ENCODE measurements at regions not wholly inside any gene's neighbourhood (a gene's known extent, or its start where the extent isn't known, plus 50 kb on each side); places are given as distances from the start of the nearest gene placed in this dataset.
"Not testable (repeated sequence)": the region's sequence is repeated elsewhere in the genome, so short reads cannot be mapped to it uniquely, and the experiment has no call there.

DNA sequence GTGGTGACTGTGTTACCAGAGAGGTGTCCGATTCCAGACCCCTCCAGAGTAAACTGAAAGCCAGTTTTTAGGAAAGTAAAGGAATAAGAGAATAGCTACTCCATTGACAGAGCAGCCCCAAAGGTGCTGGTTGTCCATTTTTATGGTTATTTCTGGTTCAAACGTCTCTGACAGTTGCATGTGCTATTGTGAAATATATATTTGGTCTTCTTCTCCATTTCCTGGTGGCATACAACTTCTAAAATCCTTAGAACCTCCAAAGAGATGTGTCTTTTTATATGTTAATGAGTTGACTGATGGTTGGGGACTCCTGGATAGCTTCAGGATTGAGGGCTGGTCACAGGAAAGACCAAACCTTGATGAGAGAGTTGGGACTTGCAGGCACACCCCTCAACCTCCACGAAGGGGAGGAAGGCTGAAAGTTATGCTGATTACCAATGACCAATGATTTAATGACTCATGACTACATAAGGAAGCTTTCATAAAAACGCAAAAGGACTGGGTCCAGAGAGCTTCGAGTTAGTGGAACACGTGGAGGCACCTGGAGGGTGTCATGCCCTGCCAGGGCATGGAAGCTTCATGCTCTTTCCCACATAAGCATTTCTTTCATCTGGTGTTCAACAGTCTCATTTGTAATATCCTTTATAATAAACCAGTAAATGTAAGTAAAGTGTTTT is 100.7 kb downstream of the SLC16A1 start:
- Mint-ChIP-seq H3K4me3 (no peak overlapping the region), H3K4me1 (ENCODE audit: low read depth) (no peaks in the 10 kb centered on the region), H3K27me3 (peaks cover 37% of the 10 kb centered on the region), H3K36me3 (ENCODE audit: low read depth) (no peaks in the 10 kb centered on the region), H3K27ac (no peak overlapping the region), H3K9me3 (no peaks in the 10 kb centered on the region)

DNA sequence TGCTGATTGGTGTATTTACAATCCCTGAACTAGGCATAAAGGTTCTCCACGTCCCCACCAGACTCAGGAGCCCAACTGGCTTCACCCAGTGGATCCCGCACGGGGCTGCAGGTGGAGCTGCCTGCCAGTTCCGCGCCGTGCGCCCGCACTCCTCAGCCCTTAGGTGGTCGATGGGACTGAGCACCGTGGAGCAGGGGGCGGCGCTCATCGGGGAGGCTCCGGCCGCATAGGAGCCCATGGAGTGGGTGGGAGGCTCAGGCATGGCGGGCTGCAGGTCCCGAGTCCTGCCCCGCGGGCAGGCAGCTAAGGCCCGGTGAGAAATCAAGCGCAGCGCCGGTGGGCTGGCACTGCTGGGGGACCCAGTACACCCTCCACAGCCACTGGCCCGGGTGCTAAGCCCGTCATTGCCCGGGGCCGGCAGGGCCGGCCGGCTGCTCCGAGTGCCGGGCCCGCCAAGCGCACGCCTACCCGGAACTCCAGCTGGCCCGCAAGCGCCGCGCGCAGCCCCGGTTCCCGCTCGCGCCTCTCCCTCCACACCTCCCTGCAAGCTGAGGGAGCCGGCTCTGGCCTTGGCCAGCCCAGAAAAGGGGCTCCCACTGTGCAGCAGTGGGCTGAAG is 101.5 kb downstream of the SLC16A1 start:
- not testable (repeated sequence) for H3K9me3 Mint-ChIP-seq; H3K36me3 Mint-ChIP-seq (ENCODE audit: low read depth); H3K27ac Mint-ChIP-seq; H3K4me3 Mint-ChIP-seq; H3K4me1 Mint-ChIP-seq (ENCODE audit: low read depth)
- peaks cover 45% of the 10 kb centered on the region for H3K27me3 Mint-ChIP-seq

DNA sequence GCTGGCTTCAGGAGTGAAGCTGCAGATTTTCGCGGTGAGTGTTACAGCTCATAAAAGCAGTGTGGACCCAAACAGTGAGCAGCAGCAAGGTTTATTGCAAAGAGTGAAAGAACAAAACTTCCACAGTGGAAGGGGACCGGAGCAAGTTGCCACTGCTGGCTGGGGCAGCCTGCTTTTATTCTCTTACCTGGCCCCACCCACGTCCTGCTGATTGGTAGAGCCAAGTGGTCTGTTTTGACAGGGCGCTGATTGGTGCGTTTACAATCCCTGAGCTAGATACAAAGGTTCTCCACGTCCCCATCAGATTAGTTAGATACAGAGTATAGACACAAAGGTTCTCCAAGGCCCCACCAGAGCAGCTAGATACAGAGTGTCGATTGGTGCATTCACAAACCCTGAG is 102.1 kb downstream of the SLC16A1 start:
- H3K27me3 Mint-ChIP-seq, result peaks cover 49% of the 10 kb centered on the region
- H3K4me3 Mint-ChIP-seq; H3K9me3 Mint-ChIP-seq; H3K27ac Mint-ChIP-seq; H3K4me1 Mint-ChIP-seq (ENCODE audit: low read depth); H3K36me3 Mint-ChIP-seq (ENCODE audit: low read depth): not testable (repeated sequence)

DNA sequence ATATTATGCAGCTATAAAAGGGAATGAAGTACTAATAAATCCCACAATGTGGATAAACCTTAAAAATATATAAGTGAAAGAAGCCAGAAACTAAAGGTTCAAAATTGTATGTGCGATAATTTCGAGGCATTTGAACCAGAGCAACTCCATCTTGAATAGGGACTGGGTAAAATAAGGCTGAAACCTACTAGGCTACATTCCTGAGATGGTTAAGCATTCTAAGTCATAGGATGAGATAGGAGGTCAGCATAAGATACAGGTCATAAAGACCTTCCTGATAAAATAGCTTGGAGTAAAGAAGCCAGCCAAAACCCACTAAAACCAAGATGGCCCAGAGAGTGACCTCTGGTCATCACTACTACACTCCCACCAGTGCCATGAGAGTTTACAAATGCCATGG is 103.1 kb downstream of the SLC16A1 start:
- Mint-ChIP-seq H3K4me3 (no peak overlapping the region), H3K9me3 (no peaks in the 10 kb centered on the region), H3K4me1 (ENCODE audit: low read depth) (peaks cover 3% of the 10 kb centered on the region), H3K36me3 (ENCODE audit: low read depth) (no peaks in the 10 kb centered on the region), H3K27me3 (peaks cover 55% of the 10 kb centered on the region), H3K27ac (no peak overlapping the region)

DNA sequence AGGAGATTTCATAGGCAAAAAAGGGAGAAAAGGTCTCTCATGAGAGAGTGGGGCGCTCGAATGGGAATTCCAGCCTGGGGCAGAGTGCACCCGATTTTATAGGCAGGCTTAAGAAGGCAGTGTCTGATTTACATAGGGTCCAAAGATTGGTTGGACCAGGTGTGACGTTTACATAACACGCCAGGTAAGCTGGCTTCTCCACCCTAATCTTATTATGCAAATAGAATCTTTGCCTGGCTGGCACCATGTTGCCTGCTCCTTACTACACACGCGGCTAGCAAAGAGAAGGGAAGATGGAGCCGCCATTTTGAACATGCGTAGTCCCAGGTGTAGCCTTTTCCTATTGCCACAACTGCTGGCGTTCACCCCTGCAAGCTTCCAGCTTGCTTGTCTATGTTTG is 103.7 kb downstream of the SLC16A1 start:
- H3K4me3 Mint-ChIP-seq, result no peak overlapping the region
- H3K36me3 Mint-ChIP-seq (ENCODE audit: low read depth), result no peaks in the 10 kb centered on the region

DNA sequence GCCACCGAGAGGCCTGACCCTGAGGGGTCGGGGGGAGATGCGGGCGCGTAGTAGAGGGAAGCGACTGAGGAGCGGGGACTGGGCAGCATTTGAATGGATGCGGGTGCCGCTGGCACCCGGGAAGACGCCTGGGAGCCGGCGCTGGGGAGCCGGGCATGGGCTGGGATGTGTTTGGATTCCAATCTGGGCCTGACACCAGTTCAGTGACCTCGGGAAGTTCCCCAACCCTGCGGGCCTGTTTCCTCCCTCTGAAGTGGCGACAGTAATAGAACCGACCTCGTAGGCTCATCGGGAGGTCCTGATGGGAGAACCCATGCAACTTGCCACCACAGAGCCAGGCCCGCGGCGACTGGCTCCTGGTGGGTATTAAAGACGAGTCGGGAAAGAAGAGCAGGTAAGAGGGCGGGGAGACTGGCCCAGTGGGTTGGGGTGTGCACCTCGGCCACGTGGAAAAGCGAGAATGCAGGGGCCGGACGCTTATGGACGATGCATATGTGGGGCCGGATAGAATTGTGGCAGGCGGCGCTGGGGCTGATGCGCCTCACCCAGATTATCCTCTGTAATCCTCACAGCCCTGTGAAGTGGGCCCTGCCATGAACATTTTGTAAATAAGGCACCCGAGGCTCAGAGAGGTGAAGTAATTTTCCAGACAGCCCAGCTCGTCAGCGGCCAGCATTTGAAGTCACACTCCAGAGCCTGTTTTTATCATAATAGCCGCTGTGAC is 105.8 kb downstream of the SLC16A1 start:
- Mint-ChIP-seq H3K4me1 (ENCODE audit: low read depth) (peaks cover 3% of the 10 kb centered on the region), H3K4me3 (peak overlapping the region; percentile 57), H3K9me3 (no peaks in the 10 kb centered on the region), H3K27ac (no peak overlapping the region), H3K27me3 (peaks cover 55% of the 10 kb centered on the region), H3K36me3 (ENCODE audit: low read depth) (no peaks in the 10 kb centered on the region)

More for the DNA sequence above, 103.7 kb downstream of the SLC16A1 start:
- Mint-ChIP-seq H3K9me3 (no peaks in the 10 kb centered on the region), H3K4me1 (ENCODE audit: low read depth) (peaks cover 3% of the 10 kb centered on the region), H3K27me3 (peaks cover 55% of the 10 kb centered on the region), H3K27ac (no peak overlapping the region)

DNA sequence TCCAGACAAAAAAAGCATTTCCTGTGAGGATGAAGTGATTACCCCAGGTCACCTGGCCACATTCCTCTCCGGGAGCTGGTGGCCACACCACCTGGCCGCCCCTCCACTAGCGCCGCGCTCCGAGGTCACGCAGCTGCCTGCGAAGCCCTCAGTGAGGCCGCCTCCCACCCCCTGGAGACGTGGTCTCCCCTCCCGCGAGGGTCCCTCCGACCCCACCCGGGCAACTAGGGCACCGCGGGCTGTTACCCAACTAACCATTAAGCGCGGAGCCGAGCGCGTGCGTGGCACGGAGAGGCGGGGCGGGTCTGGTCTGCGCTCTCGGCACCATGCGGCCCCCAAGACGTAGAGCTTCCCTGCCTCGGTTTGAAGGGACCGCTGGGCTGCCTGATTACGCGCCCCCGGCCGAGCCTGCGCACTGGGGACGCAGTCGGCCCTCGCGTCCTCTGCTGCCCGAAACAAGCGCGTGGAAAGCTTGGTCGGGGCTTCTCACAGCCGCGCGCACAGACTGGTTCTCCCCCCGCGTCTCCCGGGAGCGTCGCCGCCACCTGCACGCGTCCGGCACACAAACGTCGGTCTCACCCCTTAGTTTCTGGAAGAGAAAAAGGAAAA is 106.5 kb downstream of the SLC16A1 start:
- Mint-ChIP-seq H3K27me3 (peaks cover 52% of the 10 kb centered on the region), H3K9me3 (no peaks in the 10 kb centered on the region), H3K4me1 (ENCODE audit: low read depth) (peaks cover 3% of the 10 kb centered on the region), H3K36me3 (ENCODE audit: low read depth) (no peaks in the 10 kb centered on the region), H3K27ac (no peak overlapping the region), H3K4me3 (peak overlapping the region; percentile 57)

DNA sequence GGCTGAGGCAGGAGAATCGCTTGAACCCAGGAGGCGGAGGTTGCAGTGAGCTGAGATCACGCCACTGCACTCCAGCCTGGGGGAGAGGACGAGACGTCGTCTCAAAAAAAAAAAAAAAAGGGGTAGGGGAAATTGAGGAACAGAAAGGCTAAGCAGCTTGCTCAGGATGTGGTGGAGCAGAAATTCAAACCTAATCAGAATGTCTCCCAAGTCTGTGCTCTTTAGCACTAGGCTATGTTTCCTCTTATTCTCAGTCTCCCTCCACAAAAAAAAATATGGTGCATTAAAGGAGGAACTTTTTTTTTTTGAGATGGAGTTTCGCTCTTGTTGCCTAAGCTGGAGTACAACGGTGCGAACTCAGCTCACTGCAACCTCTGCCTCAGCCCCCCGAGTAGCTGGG is 114.2 kb downstream of the SLC16A1 start:
- peaks cover 16% of the 10 kb centered on the region for H3K27me3 Mint-ChIP-seq
- no peak overlapping the region for H3K4me3 Mint-ChIP-seq
- no peaks in the 10 kb centered on the region for H3K9me3 Mint-ChIP-seq
- H3K27ac Mint-ChIP-seq, result no peak overlapping the region
- no peaks in the 10 kb centered on the region for H3K36me3 Mint-ChIP-seq (ENCODE audit: low read depth)
- peaks cover 20% of the 10 kb centered on the region for H3K4me1 Mint-ChIP-seq (ENCODE audit: low read depth)

DNA sequence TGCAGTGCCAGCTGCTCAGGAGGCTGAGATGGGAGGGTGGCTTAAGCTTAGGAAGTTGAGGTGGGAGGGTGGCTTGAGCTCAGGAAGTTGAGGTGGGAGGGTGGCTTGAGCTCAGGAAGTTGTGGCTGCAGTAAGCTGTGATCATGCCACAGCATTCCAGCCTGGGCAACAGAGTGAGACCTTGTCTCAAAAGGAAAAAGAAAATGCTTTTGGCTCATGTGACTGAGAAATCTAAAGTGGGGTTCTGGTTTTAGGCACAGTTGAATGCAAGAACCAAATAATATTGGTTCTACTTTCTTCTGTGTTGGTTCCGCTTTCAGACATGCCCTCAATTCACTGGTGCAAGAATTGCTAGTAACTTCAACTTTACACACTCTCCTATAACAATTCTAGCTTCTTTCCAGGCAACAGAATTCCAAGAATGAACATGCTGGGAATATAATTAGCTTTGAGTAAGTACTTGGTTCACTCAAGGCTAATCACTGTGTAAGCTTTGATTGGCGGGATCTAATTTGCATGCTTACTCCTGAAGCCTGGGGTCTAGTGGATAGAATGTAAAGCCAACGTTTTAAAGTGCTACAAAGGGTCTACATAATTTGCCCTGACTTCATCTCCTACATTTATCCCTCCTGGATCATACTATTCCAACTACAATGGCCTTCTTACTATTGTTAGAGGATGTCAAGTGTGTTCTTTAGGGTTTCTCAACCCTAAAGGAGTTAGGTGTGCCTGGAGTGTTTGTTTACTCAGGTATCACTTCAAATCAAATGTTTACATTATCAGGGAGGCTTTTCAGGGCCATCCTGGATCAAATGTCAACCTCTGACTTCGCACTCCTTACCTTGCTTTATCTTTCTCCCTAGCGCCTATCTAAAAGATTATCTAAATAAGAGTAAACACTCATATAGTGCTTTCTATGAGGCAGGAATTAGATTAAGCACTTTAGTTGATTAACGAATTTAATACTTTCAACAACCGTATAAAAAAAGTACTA is 115.1 kb downstream of the SLC16A1 start:
- Mint-ChIP-seq H3K9me3 (no peaks in the 10 kb centered on the region), H3K36me3 (ENCODE audit: low read depth) (no peaks in the 10 kb centered on the region), H3K27ac (peak overlapping the region; percentile 7), H3K4me3 (no peak overlapping the region), H3K4me1 (ENCODE audit: low read depth) (peaks cover 20% of the 10 kb centered on the region), H3K27me3 (peaks cover 16% of the 10 kb centered on the region)

DNA sequence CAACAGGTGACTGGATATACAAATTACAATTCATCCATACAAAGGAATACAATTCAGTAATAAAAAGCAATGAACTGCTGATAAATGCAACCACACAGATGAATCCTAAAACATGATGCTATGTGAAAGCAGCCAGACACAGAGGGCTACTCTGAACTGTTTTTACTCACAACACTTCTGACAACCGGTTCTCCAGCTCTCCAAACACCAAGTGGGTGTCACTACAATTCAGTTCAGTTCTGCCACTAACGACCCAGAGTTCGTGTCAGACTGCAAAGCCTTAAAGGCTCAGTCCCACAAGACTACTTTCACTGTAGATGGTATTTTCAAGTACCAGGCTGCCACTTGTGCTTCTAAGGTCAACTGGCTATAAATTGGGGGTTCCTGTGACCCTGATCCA is 119.4 kb downstream of the SLC16A1 start:
- Mint-ChIP-seq H3K36me3 (ENCODE audit: low read depth) (no peaks in the 10 kb centered on the region), H3K27ac (no peak overlapping the region), H3K4me3 (no peak overlapping the region), H3K4me1 (ENCODE audit: low read depth) (peaks cover 14% of the 10 kb centered on the region), H3K9me3 (no peaks in the 10 kb centered on the region), H3K27me3 (peaks cover 8% of the 10 kb centered on the region)

DNA sequence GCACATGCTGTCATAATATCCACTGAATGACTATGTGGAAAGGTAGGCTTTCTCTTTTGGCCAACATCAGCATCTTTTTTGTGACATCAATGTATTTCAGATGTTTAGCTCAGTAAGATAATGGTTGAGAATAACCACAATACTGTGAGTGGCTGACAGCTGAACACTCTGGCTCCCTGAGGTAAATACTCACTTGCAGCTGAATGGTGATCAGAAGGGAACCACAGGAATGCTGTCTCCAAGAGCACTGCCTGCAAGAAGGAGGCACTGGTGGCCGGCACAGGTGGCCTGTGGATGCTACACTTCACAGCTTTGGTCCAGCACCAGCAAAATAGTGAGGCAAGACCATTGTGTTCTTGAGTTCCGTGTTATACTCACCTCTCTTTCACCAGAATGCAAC is 118.7 kb upstream of the PPM1J start:
- no peaks in the 10 kb centered on the region for H3K9me3 Mint-ChIP-seq
- H3K4me3 Mint-ChIP-seq, result no peak overlapping the region
- H3K27me3 Mint-ChIP-seq, result peaks cover 4% of the 10 kb centered on the region

DNA sequence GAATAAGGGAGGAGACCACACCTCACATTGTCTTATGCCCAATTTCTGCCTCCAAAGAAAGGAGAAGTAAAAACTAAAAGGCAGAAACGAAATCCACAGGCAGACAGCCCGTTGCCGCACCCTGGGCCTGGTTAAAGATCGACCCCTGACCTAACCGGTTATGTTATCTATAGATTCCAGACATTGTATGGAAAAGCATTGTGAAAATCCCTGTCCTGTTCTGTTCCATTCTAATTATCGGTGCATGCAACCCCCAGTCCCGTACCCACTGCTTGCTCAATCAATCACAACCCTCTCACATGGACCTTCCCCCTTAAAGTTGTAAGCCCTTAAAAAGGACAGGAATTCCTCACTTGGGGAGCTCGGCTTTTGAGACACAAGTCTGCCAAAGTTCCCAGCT is 117.1 kb upstream of the PPM1J start:
- not testable (repeated sequence) for H3K27ac Mint-ChIP-seq; H3K27me3 Mint-ChIP-seq; H3K9me3 Mint-ChIP-seq; H3K4me3 Mint-ChIP-seq; H3K4me1 Mint-ChIP-seq (ENCODE audit: low read depth); H3K36me3 Mint-ChIP-seq (ENCODE audit: low read depth)

More for the DNA sequence above, 118.7 kb upstream of the PPM1J start:
- Mint-ChIP-seq H3K36me3 (ENCODE audit: low read depth) (no peaks in the 10 kb centered on the region), H3K27ac (no peak overlapping the region), H3K4me1 (ENCODE audit: low read depth) (peaks cover 3% of the 10 kb centered on the region)

DNA sequence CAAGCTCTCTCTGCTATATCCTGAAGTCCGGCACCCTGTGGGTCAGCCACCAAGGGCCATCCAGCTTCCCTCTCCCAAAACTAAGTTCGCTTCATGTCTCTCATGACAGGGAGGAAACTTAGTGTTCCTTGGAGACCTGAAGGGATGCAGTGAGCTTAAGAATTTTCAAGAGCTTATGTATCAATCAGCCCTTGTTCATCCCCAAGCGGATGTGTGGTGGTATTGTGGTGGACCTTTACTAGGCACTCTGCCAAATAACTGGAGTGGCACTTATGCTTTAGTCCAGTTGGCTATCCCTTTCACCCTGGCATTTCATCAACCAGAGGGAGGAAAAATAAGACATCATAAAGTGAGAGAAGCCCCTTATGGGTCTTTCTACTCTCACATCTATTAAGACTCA is 114.6 kb upstream of the PPM1J start:
- not testable (repeated sequence) for H3K27ac Mint-ChIP-seq; H3K4me1 Mint-ChIP-seq (ENCODE audit: low read depth); H3K27me3 Mint-ChIP-seq; H3K36me3 Mint-ChIP-seq (ENCODE audit: low read depth); H3K4me3 Mint-ChIP-seq; H3K9me3 Mint-ChIP-seq

DNA sequence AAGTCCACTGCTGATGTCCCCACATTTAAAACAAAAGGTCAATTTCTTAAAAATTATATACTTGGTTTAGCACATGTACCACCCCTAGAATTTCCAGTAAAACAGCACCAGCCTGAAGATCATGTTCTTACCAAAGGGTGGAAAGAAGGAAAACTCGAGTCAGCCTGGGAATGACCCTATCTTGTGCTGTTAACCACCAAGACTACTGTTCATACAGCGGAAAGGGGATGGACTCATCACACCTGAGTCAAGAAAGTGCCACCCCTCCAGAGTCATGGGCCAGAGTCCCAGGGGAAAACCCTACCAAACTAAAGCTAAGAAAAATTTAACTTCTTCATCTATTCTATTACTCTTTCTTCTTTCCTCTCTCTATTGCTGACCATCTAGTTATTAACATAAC is 113.6 kb upstream of the PPM1J start:
- Mint-ChIP-seq H3K4me3 (no peak overlapping the region), H3K27me3 (peaks cover 13% of the 10 kb centered on the region), H3K9me3 (no peaks in the 10 kb centered on the region), H3K4me1 (ENCODE audit: low read depth) (peaks cover 5% of the 10 kb centered on the region), H3K36me3 (ENCODE audit: low read depth) (no peaks in the 10 kb centered on the region), H3K27ac (no peak overlapping the region)

Data from stimulated activated naive CD8-positive, alpha-beta T cell treated with anti-CD3 and anti-CD28 coated beads, Interleukin-15, Interleukin-2, amounts not matched to agents 100 ng/mL and 50 ng/mL, for 24 hours (primary cell).